ENCODE measurements at regions not wholly inside any gene's neighbourhood (a gene's known extent, or its start where the extent isn't known, plus 50 kb on each side); places are given as distances from the start of the nearest gene placed in this dataset.
"Not testable (repeated sequence)": the region's sequence is repeated elsewhere in the genome, so short reads cannot be mapped to it uniquely, and the experiment has no call there.

DNA sequence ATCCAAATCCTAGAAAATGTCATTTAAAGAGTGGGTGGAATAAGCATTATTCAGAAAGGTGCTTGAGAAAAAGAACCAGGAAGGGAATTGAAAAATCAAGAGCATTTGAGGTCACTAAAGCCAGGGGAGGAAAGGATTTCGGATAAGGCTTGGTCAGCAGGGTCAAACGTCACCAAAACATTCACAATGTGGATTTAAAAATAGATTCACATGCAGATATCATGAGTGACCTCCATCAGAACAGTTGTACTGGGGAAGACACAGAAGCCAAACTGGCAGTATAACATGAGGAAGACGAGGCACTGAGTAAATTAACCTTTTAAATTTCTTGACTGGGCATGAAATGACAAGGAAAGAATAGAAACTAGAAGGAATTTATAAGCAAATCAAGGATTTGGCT is 175.1 kb upstream of the CCDC196 start:
- no peak for DNase-seq

DNA sequence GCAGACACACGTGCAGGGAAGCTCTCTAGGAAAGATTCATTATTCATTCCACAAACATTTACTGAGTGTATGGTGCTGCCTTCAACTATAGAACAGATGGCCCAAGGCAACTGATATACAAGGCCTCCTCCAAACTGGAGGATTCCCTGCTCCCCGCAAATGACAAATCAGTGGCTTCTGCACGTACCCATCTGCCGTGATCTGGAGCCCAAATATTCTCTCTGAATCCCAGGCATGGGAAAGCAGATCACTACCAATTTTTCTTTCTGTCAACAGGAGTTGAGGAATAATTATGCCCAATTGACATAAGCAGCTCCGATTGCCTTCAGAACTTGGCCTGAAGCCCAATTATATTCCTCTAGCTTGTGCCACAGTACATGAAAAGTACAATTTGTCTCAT is 174.2 kb upstream of the CCDC196 start:
- DNase-seq, result peak; percentile 31

DNA sequence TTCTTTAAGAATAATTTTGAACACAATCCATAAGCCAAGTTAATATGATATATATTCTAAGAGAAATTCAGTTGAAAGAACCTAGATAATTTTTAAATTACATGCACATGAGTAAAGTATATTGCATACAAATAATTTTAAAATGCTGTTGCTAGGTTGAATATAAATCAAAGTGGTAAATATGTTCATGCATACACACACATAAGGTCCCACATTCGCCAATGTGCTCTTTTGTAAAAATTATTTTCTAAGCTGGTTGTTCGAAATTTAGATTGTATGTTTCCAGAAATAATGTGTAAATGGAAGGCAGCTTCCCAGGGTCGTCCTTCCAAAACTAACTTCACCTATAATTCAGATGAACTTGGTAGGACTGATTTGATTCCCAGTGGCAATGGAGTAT is 173.7 kb upstream of the CCDC196 start:
- no peak for DNase-seq

DNA sequence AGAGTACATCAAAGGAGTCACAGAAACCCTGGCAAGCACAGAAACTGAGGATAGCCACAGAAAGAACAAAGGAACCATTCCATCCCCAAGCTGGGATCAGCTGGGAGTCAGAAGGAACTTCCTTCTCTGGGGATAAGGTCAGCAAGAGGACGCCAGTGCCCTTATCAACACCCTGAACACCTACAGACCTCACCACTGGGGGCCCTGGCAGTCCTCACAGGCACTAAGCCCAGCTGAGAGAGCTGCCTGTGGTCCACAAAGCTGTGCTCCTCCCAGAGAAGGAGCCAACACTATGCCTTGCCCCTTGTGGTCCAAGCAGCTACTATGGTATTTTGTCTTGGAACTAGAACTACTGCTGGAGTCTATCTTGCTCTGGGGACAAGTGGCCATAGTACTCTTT is 171.1 kb upstream of the CCDC196 start:
- no peak for DNase-seq

DNA sequence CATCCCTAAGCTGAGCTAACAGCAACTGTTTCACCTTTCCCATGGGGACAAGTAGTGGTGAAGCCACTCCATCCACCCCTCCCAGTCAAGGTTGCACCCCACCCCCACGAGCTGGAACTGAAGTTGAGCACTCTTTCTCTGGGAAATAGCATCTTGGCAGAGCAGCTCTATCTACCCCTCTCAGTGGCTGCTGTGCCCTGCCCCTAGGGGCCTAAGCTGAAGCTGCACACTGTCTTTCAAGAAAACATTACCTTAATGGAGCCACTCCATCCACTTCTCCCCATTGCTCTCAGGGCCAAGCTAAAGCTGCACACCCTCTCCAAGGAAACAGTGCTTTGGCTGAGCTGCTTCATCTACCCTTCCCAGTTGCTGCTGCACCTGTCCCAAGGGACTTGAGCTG is 170.6 kb upstream of the CCDC196 start:
- no peak for DNase-seq

- DNase-seq, result no peak
Measured at GRCh38 chr14:66322564-66322963, 163.6 kb upstream of the CCDC196 start.

- no peak for DNase-seq
Measured at GRCh38 chr14:66330228-66330627, 155.9 kb upstream of the CCDC196 start.

- DNase-seq, result no peak
Measured at GRCh38 chr14:66330916-66331315, 155.3 kb upstream of the CCDC196 start.

DNA sequence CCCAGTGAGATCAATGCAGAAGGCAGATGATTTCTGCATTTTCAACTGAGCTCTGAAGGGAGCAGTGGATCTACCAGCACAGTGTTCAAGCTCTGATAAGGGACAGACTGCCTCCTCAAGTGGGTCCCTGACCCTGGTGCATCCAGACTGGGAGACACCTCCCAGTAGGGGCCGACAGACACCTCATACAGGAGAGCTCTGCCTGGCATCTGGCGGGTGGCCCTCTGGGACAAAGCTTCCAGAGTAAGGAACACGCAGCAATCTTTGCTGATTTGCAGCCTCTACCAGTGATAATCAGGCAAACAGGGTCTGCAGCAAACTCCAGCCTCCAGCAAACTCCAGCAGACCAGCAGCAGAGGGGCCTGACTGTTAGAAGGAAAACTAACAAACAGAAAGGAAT is 152.9 kb upstream of the CCDC196 start:
- not testable (repeated sequence) for DNase-seq

DNA sequence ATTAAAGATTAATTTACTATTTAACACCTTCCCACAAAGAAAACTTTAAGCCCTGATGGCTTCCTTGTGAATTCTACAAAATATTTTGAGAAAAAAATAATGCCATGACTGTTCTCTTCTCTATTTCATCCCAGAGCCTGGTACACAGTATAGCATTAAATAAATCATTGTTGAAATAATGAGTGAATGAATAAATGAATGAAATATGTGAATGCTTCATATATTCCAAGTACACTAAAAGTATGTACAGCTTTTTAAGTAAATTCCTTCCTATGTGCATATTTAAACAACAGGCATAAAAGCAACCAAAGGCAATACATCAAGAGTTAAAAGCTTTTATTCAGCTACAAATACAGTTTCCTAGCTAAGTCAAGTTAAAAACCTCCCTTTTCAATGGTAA is 144.9 kb upstream of the CCDC196 start:
- no peak for DNase-seq

DNA sequence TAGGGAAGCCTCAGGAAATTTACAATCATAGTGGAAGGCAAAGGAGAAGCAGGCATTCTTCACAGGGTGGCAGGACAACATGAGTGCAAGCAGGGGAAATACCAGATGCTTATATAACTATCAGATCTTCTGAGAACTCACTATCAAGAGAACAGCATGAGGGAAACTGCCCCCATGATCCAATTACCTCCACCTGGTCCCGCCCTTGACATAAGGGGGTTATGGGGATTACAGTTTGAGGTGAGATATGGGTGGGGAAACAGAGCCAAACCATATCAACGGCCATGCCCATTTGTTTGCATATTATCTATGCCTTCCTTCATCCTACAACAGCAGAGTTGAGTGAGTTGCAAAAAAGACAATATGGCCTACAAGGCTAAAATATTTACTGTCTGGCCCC is 140.2 kb upstream of the CCDC196 start:
- DNase-seq, result no peak

DNA sequence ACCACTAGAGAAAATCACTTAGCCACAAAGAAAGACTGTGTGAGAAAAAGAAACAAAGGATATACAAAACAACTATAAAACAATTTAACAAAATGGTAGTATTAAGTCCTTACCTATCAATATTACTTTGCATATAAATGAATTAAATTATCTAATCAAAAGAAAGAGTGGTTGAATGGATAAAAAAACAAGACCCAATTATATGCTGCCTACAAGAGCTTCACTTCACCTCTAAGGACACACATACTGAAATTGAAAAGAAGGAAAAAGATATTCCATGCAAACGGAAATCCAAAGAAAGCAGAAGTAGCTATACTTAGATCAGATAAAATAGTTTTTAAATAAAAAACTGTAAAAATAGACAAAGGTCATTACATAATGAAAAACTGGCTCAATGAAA is 134.9 kb upstream of the CCDC196 start:
- DNase-seq, result no peak

DNA sequence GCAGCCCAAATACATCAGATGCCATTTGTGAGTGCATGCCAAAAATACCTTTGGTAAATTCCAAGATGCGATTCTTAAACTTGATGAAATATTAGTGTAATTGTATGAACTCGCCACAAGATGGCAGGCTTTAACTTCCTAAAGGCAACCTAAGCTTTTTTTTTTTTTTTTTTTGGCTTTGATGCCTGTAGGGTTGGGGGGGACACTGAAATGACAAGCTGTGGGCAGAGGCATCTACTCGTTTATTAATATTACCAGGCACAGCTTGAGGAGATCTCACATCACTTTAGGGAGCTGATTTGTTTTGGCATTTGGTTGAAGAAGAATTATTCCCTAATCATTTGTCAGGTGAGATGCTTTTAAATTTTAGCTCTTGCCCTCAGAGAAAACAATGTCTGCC is 126.7 kb upstream of the CCDC196 start:
- peak; percentile 58 for DNase-seq

- DNase-seq, result no peak
Measured at GRCh38 chr14:66360366-66360926, 125.7 kb upstream of the CCDC196 start.

- DNase-seq, result no peak
Measured at GRCh38 chr14:66361013-66361412, 125.2 kb upstream of the CCDC196 start.

DNA sequence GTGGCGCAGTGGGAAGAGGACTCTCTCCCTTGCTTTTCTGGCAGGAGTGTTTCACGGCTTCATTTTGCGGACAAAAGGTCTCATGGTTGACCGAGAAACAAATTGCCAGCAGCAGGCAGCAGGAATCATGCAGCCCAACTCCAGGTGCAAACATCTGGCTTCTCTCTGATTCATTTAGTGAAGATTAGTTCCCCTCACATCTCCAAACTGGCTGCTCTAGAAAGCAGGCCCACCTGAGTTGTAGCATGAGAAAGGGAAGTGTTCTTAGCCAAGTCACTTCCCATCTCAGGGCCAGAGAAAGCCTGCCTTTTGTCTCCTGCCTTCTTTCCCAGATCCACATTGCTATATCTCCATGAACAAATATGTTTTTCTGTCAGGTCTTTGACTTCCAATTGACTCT is 120.8 kb upstream of the CCDC196 start:
- no peak for DNase-seq

DNA sequence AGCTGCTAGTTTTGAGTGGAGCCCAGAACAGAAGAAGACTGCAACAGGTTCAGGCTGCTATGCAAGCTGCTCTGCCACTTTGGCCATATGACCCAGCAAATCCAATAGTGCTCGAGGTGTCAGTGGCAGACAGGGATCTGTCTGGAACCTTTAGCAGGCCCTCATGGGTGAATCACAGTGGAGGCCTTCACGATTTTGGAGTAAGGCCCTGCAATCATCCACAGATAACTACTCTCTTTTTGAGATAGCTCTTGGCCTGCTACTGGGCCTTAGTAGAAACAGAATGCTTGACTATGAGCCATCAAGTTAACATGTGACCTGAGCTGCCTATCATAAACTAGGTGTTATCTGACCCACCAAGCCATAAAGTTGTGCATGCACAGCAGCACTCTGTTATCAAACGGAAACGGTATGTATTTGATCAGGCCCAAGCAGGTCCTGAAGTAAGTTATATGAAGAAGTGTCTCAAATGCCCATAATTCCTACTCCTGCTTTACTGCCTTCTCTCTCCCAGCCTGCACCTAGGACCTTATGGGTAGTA is 116.9 kb upstream of the CCDC196 start:
- no peak for DNase-seq

DNA sequence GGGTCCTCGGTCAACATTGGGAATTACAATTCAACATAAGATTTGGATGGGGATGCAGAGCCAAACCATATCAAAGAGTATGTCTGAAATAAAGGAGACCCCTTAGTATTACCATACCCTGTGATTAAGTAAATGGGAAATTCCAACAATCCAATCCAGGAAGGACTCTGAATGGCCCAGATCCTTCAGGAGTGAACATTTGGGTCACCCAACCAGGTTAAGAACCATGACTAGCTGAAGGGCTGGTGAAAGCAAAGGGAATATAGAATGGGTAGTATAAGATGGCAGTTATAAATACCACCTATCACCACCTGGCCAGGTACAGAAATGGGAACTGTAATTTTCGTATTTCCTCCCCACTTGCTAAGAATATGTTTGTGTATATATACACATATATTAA is 114.4 kb upstream of the CCDC196 start:
- no peak for DNase-seq

DNA sequence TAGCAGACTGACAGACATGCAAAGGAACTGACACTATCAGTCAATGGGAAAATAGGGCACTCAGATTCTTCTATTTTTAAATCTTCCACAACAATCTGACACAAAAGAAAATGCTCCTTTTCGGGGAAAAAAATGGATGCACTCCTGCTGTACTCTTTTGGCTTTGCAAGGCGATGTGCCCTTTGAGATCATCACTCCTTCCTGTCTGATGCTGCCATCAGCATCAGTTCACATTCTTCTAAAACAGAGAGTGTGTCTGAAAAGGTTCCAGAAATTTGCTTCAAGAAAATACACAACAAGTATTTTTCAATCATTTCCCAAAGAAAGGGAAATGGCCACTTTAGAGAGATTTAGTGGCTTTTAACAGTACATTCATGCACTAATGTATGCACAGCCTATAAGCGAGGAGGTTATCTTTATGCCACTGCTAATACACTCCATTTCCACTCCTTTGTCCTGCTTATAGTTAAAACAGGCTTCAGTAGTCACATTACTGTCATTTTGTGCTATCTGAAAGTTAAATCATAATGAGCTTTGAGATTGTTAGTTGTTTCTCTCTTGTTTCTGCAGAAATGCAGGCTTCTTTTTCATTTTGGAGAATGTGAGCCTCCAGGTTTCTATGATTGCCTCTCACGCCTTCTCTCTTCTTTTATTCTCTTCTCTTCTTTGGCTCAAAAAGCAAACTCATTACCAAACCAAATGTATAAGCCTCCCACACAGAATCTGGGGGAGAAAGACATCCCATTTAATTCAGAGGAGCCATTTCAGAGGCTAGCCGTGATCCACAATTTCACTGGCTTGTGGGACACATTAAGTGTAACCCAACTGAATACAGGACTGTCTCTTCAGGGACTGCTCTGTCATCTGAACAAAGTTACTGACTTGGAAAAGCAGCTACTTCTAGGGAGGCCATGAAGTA is 110.9 kb upstream of the CCDC196 start:
- DNase-seq, result no peak

DNA sequence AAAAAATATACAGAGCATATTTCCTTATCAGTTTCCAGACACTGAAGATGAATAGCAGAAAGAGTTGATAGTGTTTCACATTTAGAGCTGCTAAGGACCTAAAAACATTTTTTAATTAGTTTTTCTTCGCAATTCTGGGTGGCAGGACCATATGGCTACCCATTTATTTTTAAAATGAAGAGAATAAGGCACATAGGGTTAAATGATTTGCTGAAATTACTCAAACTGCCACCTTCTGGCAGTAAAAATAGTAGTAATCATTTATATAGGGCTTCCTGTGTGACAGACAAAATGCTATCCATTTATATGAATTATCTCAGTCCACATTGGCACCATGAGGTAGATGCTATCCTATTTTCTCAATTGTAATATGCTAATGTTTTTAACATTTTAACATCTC is 108.6 kb upstream of the CCDC196 start:
- no peak for DNase-seq

DNA sequence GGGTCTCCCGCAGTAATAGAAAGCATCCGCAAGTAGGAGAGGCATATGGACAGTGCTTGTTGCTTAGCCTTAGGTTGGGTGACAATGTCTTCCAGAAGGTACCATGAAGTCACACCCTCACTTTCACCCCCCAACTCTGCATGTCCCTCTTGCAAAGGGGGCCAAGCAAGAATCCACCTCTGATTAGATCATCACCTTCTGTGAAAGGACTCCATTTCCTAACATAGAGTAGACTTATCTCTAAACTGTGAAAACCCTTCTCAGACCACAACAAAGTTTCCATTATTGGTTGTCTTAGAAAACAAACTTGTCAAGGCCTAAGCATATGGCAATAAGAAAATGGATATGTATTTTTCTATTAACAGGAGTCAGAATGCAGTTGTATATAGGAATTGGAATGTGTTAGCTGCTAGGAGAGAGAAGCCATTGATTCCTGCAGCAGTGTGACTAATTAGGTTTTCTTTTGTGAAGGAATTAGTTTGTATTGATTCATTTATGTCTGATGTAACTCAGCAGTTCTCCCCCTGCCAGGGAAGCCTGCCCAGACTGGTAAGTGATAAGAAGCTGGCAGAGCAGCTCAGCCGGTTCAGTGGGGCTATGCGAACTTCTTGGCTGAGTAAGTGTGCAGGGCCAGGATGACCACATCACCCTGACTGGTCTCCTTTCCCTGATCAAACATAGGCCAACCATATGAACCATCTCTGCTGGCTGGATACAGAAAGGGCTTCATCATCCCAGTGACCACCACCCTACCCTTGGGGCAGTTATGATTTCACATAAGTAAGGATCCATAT is 107.3 kb upstream of the CCDC196 start:
- DNase-seq, result no peak

DNA sequence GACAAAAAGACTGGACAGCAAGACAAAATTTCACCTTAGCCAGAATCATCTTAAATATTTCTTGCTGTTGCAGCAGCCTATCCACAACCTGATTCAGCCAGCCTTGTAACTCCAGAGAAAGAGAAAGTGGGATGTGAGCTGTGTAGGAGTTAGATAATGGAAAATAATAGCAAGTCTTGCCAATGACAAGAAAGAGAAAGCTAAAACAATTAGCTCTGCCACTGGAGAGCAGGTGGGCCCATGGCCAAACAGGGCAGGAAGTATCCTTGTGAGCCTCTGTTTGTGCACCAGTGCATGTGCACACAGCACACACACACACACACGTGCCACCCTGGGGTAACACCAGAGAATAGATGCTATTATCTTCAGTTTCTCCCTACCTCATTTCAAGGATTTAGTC is 106.0 kb upstream of the CCDC196 start:
- peak; percentile 3 for DNase-seq

- DNase-seq, result no peak
Measured at GRCh38 chr14:66381755-66382154, 104.4 kb upstream of the CCDC196 start.

DNA sequence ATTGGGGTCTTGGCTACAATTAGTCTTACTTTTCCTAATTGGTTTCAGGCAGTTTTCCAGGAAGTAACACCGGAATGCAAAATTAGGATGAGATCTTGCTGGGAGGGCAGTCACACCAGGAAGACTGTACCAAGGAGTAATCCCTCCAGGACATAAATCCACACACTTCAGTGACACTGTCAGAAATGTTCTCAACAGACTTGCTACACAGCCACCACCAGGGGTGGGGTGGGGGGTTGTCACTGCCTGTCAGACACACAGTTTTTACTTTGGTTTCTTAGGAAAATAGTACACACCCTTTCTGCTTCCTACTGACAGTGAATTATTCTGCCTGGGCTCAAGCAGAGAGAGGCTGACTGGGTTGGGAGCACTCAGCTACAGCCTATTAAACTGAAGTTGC is 102.9 kb upstream of the CCDC196 start:
- DNase-seq, result no peak

Measured in NCI-H69 (cell line).